Kasumi-1 (cell line): ENCODE measurements at regions not wholly inside any gene's neighbourhood (a gene's known extent, or its start where the extent isn't known, plus 50 kb on each side); places are given as distances from the start of the nearest gene placed in this dataset.
A peak's percentile ranks its signal among the peaks of the same experiment; 100 is the strongest.

ENCODE experiments used
- DNase-seq, 2 experiments: peaks; one replicate each; lab custom pipeline; 2025; lab: John Stamatoyannopoulos, UW

- DNase-seq = no peak
Observed at GRCh38 chr10:110398419-110399105, 93.8 kb upstream of the SMNDC1 start.

- DNase-seq = no peak
Observed at GRCh38 chr10:110399106-110399964, 94.6 kb upstream of the SMNDC1 start.

- DNase-seq = no peak
Observed at GRCh38 chr10:110399965-110400933, 95.5 kb upstream of the SMNDC1 start.

- DNase-seq = no peak
Observed at GRCh38 chr10:110401401-110402076, 96.2 kb upstream of the DUSP5 start.

GRCh38 chr10:110402077-110402416, 95.7 kb upstream of the DUSP5 start:
- DNase-seq = no peak

- no peak for DNase-seq
Observed at GRCh38 chr10:110403593-110403992, 94.1 kb upstream of the DUSP5 start.

- no peak for DNase-seq
Observed at GRCh38 chr10:110404413-110404812, 93.3 kb upstream of the DUSP5 start.

GRCh38 chr10:110404825-110405224, 92.9 kb upstream of the DUSP5 start:
- DNase-seq = no peak

- DNase-seq = no peak
Observed at GRCh38 chr10:110405380-110405779, 92.3 kb upstream of the DUSP5 start.

- no peak for DNase-seq
Observed at GRCh38 chr10:110407301-110408170, 90.2 kb upstream of the DUSP5 start.

- DNase-seq = no peak
Observed at GRCh38 chr10:110408203-110408871, 89.4 kb upstream of the DUSP5 start.

GRCh38 chr10:110408943-110409342, 88.8 kb upstream of the DUSP5 start:
- DNase-seq = no peak

- DNase-seq = no peak
Observed at GRCh38 chr10:110409488-110409887, 88.2 kb upstream of the DUSP5 start.

- DNase-seq = peak; percentile 24 to 35
Observed at GRCh38 chr10:110409926-110410325, 87.8 kb upstream of the DUSP5 start.

GRCh38 chr10:110410329-110411046, 87.2 kb upstream of the DUSP5 start:
- no peak for DNase-seq

GRCh38 chr10:110411047-110411410, 86.7 kb upstream of the DUSP5 start:
- DNase-seq = no peak

- no peak for DNase-seq
Observed at GRCh38 chr10:110413049-110413783, 84.5 kb upstream of the DUSP5 start.

GRCh38 chr10:110413903-110414547, 83.7 kb upstream of the DUSP5 start:
- DNase-seq = peak; percentile 47 to 59
